ENCODE measurements at regions not wholly inside any gene's neighbourhood (a gene's known extent, or its start where the extent isn't known, plus 50 kb on each side); places are given as distances from the start of the nearest gene placed in this dataset.
A peak's percentile ranks its signal among the peaks of the same experiment; 100 is the strongest.

- Histone ChIP-seq H3K4me2 (ENCODE audit: low read length) (peak overlapping the region; percentile 26; the same call in 1 of the 2 replicates), H3K4me1 (ENCODE audit: low read length) (0 out of 2 replicates have a peak, but pooled peaks cover 3% of the 10 kb centered on the region), H3K4me3 (ENCODE audit: low read length) (no peak overlapping the region), H3K9ac (ENCODE audit: low read length) (no peak overlapping the region), H3K27me3 (ENCODE audit: low read depth, low read length) (peaks cover 17% of the 10 kb centered on the region), H3K27ac (ENCODE audit: low read length) (no peak overlapping the region), H3K36me3 (replicated peaks; ENCODE audit: low read depth, low read length) (no peaks in the 10 kb centered on the region), H3K9me3 (ENCODE audit: insufficient read depth, low read length) (no peaks in the 10 kb centered on the region), H3K79me2 (ENCODE audit: low read length) (no peaks in the 10 kb centered on the region), H4K20me1 (ENCODE audit: insufficient read depth, low read length) (no peaks in the 10 kb centered on the region), H2AFZ (ENCODE audit: low read depth, low read length) (peak overlapping the region; percentile 33; the same call in 1 of the 2 replicates)
- TF ChIP-seq EZH2phosphoT487 (IDR thresholded peaks at IDR 0.05; ENCODE audit: low read depth) (no peak), CTCF (IDR thresholded peaks at IDR 0.05; ENCODE audit: low read depth, low read length) (no peak)
Observed at GRCh38 chr2:3126911-3127621, 250.6 kb downstream of the EIPR1 start.

GRCh38 chr2:3126171-3126910, 251.3 kb downstream of the EIPR1 start:
- H3K9ac ChIP-seq (ENCODE audit: low read length): no peak overlapping the region
- H3K4me3 ChIP-seq (ENCODE audit: low read length): no peak overlapping the region
- no peaks in the 10 kb centered on the region for H4K20me1 ChIP-seq (ENCODE audit: insufficient read depth, low read length)
- no peak overlapping the region for H3K4me2 ChIP-seq (ENCODE audit: low read length)
- H3K9me3 ChIP-seq (ENCODE audit: insufficient read depth, low read length): no peaks in the 10 kb centered on the region
- no peak overlapping the region for H3K27ac ChIP-seq (ENCODE audit: low read length)
- no peaks in the 10 kb centered on the region for H3K36me3 ChIP-seq (replicated peaks; ENCODE audit: low read depth, low read length)
- no peaks in the 10 kb centered on the region for H3K79me2 ChIP-seq (ENCODE audit: low read length)
- H3K27me3 ChIP-seq (ENCODE audit: low read depth, low read length): peaks cover 17% of the 10 kb centered on the region
- 0 out of 2 replicates have a peak, but pooled peaks cover 3% of the 10 kb centered on the region for H3K4me1 ChIP-seq (ENCODE audit: low read length)
- TF ChIP-seq EZH2phosphoT487 (IDR thresholded peaks at IDR 0.05; ENCODE audit: low read depth) (no peak), CTCF (IDR thresholded peaks at IDR 0.05; ENCODE audit: low read depth, low read length) (no peak)
- no peak overlapping the region for H2AFZ ChIP-seq (ENCODE audit: low read depth, low read length)

GRCh38 chr2:3125761-3126130, 251.9 kb downstream of the EIPR1 start:
- Histone ChIP-seq H2AFZ (ENCODE audit: low read depth, low read length) (no peak overlapping the region), H3K79me2 (ENCODE audit: low read length) (no peaks in the 10 kb centered on the region), H4K20me1 (ENCODE audit: insufficient read depth, low read length) (no peaks in the 10 kb centered on the region), H3K27ac (ENCODE audit: low read length) (no peak overlapping the region), H3K36me3 (replicated peaks; ENCODE audit: low read depth, low read length) (no peaks in the 10 kb centered on the region), H3K4me3 (ENCODE audit: low read length) (no peak overlapping the region), H3K27me3 (ENCODE audit: low read depth, low read length) (peaks cover 16% of the 10 kb centered on the region), H3K4me2 (ENCODE audit: low read length) (no peak overlapping the region), H3K4me1 (ENCODE audit: low read length) (0 out of 2 replicates have a peak, but pooled peaks cover 3% of the 10 kb centered on the region), H3K9ac (ENCODE audit: low read length) (no peak overlapping the region), H3K9me3 (ENCODE audit: insufficient read depth, low read length) (no peaks in the 10 kb centered on the region)
- TF ChIP-seq CTCF (IDR thresholded peaks at IDR 0.05; ENCODE audit: low read depth, low read length) (no peak), EZH2phosphoT487 (IDR thresholded peaks at IDR 0.05; ENCODE audit: low read depth) (no peak)

GRCh38 chr2:3125001-3125760, 252.4 kb downstream of the EIPR1 start:
- H3K9ac ChIP-seq (ENCODE audit: low read length): no peak overlapping the region
- 0 out of 2 replicates have a peak, but pooled peaks cover 3% of the 10 kb centered on the region for H3K4me1 ChIP-seq (ENCODE audit: low read length)
- H3K79me2 ChIP-seq (ENCODE audit: low read length): no peaks in the 10 kb centered on the region
- H3K27ac ChIP-seq (ENCODE audit: low read length): no peak overlapping the region
- no peaks in the 10 kb centered on the region for H4K20me1 ChIP-seq (ENCODE audit: insufficient read depth, low read length)
- TF ChIP-seq CTCF (IDR thresholded peaks at IDR 0.05; ENCODE audit: low read depth, low read length) (no peak), EZH2phosphoT487 (IDR thresholded peaks at IDR 0.05; ENCODE audit: low read depth) (no peak)
- peaks cover 11% of the 10 kb centered on the region for H3K27me3 ChIP-seq (ENCODE audit: low read depth, low read length)
- no peak overlapping the region for H2AFZ ChIP-seq (ENCODE audit: low read depth, low read length)
- no peaks in the 10 kb centered on the region for H3K36me3 ChIP-seq (replicated peaks; ENCODE audit: low read depth, low read length)
- H3K4me3 ChIP-seq (ENCODE audit: low read length): no peak overlapping the region
- H3K4me2 ChIP-seq (ENCODE audit: low read length): no peak overlapping the region
- H3K9me3 ChIP-seq (ENCODE audit: insufficient read depth, low read length): no peaks in the 10 kb centered on the region
